Skeletal muscle tissue (tissue), 3 donors: ENCODE measurements at regions not wholly inside any gene's neighbourhood (a gene's known extent, or its start where the extent isn't known, plus 50 kb on each side); places are given as distances from the start of the nearest gene placed in this dataset.

Source experiments
- H3K27ac ChIP-seq: one replicate; pipeline ENCODE4 v1.7.0; 2013; ENCODE audit warnings: mild to moderate bottlenecking, low read depth, low read length, inconsistent platforms
- H3K27me3 ChIP-seq, 3 donors: one replicate each; pipeline ENCODE4 v1.7.0; 2013; ENCODE audit warnings: low read length in 3 of 3; ENCODE audit not compliant: control insufficient read depth in 3 of 3, insufficient read depth in 3 of 3
- H3K36me3 ChIP-seq, 3 donors: one replicate each; pipeline ENCODE4 v1.7.0; 2013; ENCODE audit warnings: low read length in 3 of 3; ENCODE audit not compliant: control insufficient read depth in 3 of 3, insufficient read depth in 3 of 3
- H3K4me1 ChIP-seq, 3 donors: one replicate each; pipeline ENCODE4 v1.7.0; 2013; ENCODE audit warnings: low read length in 3 of 3, mild to moderate bottlenecking in 3 of 3; ENCODE audit not compliant: control insufficient read depth in 3 of 3, insufficient read depth in 3 of 3
- H3K4me3 ChIP-seq, 3 donors: one replicate each; pipeline ENCODE4 v1.7.0; 2013; ENCODE audit warnings: low read length in 3 of 3
- H3K9ac ChIP-seq, 3 donors: one replicate each; pipeline ENCODE4 v1.7.0; 2013; ENCODE audit warnings: low read length in 3 of 3, mild to moderate bottlenecking in 3 of 3, moderate library complexity in 2 of 3, low read depth in 1 of 3
- H3K9me3 ChIP-seq, 3 donors: one replicate each; pipeline ENCODE4 v1.7.0; 2013; ENCODE audit warnings: low read length in 3 of 3; ENCODE audit not compliant: control insufficient read depth in 3 of 3
- donor health status: Osteomylitis.

- no peaks in the 10 kb centered on the region for H3K36me3 ChIP-seq
- H3K9ac ChIP-seq = no peak overlapping the region
- H3K4me1 ChIP-seq = peaks cover 0 to 7% (median 3%) of the 10 kb centered on the region in 3 donors
- H3K27me3 ChIP-seq = no peaks in the 10 kb centered on the region
- H3K4me3 ChIP-seq = no peak overlapping the region
- no peak overlapping the region for H3K27ac ChIP-seq
- no peaks in the 10 kb centered on the region for H3K9me3 ChIP-seq
Measured at GRCh38 chr4:186939226-186939625, 215.6 kb upstream of the FAT1 start.

DNA sequence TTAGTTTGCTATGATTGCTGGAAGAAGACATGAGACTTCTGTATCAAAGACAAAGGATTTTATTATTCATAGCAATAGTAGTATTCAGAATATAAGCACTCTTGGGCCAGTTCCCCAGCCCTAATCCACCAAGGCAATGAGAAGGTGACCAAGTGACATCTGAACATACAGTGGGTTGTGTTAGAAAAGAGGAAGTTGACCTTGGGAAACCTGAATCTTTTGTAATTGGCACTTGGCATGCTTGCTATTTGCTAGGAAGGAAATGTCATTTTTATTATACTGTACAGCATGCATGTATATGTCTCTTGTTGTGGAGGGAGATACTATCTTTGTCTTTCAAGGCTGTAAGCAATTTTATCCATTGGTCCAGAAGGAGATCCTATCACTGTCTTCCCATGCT is 216.1 kb upstream of the FAT1 start:
- Histone ChIP-seq H3K9me3 (no peaks in the 10 kb centered on the region), H3K27me3 (no peaks in the 10 kb centered on the region), H3K4me3 (no peak overlapping the region), H3K36me3 (no peaks in the 10 kb centered on the region), H3K9ac (no peak overlapping the region), H3K27ac (no peak overlapping the region), H3K4me1 (peaks cover 0 to 7% (median 3%) of the 10 kb centered on the region in 3 donors)

- H3K27me3 ChIP-seq = no peaks in the 10 kb centered on the region
Measured at GRCh38 chr4:186940476-186940875, 216.8 kb upstream of the FAT1 start.

GRCh38 chr4:186942758-186943377 is 219.2 kb upstream of the FAT1 start:
- H3K4me3 ChIP-seq = no peak overlapping the region
- H3K27me3 ChIP-seq = no peaks in the 10 kb centered on the region
- peaks cover 0 to 7% (median 3%) of the 10 kb centered on the region in 3 donors for H3K4me1 ChIP-seq
- H3K9ac ChIP-seq = no peak overlapping the region
- no peak overlapping the region for H3K27ac ChIP-seq
- no peaks in the 10 kb centered on the region for H3K36me3 ChIP-seq
- no peaks in the 10 kb centered on the region for H3K9me3 ChIP-seq

More at GRCh38 chr4:186940476-186940875, 216.8 kb upstream of the FAT1 start:
- no peaks in the 10 kb centered on the region for H3K9me3 ChIP-seq
- peaks cover 0 to 7% (median 3%) of the 10 kb centered on the region in 3 donors for H3K4me1 ChIP-seq
- H3K4me3 ChIP-seq = no peak overlapping the region
- H3K27ac ChIP-seq = no peak overlapping the region
- H3K9ac ChIP-seq = no peak overlapping the region
- no peaks in the 10 kb centered on the region for H3K36me3 ChIP-seq

DNA sequence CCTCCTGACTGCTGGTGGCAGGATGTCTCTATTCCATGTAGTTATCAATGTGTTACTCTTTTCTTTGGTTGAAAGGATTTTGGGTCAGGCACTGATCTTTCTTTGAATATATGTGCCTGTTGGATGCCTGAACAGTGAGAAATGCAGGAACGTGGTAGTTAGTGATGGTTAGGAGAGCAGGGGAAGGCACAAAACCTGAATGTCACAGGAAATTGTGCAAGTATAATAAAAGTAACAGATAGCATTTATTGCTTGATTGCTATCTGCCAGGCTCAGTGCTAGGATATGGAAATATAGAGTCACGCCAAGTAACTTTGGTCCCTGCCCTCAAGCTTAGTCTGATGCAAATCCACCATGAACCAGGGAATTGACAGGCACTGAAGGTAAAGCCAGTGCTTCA is 219.8 kb upstream of the FAT1 start:
- Histone ChIP-seq H3K36me3 (no peaks in the 10 kb centered on the region), H3K4me3 (no peak overlapping the region), H3K9me3 (no peaks in the 10 kb centered on the region), H3K27me3 (no peaks in the 10 kb centered on the region), H3K27ac (no peak overlapping the region), H3K9ac (no peak overlapping the region), H3K4me1 (peaks cover 0 to 7% (median 3%) of the 10 kb centered on the region in 3 donors)

DNA sequence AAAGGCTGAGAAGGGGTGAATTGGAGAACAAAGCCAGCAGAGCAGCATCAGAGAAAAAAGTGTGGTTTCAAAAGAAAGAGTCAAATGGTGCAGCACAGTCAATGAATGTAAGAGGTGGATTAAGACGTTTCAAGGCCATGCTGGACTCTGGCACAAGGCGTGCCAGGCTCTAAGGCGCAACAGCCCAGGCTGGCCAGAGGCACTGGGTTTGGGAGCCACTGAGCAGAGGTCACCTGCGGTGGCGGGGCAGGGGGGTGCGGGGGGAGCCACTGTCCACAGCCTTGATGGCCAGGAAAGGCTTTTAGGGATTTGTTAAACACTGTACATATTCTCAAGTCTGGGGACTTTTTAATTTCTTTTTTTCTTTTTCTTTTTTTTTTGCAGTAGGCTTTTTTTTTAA is 222.5 kb upstream of the FAT1 start:
- no peaks in the 10 kb centered on the region for H3K36me3 ChIP-seq
- H3K9ac ChIP-seq = no peak overlapping the region
- no peaks in the 10 kb centered on the region for H3K9me3 ChIP-seq
- peaks cover 0 to 7% (median 6%) of the 10 kb centered on the region in 3 donors for H3K4me1 ChIP-seq
- H3K27ac ChIP-seq = no peak overlapping the region
- H3K4me3 ChIP-seq = no peak overlapping the region
- H3K27me3 ChIP-seq = no peaks in the 10 kb centered on the region

DNA sequence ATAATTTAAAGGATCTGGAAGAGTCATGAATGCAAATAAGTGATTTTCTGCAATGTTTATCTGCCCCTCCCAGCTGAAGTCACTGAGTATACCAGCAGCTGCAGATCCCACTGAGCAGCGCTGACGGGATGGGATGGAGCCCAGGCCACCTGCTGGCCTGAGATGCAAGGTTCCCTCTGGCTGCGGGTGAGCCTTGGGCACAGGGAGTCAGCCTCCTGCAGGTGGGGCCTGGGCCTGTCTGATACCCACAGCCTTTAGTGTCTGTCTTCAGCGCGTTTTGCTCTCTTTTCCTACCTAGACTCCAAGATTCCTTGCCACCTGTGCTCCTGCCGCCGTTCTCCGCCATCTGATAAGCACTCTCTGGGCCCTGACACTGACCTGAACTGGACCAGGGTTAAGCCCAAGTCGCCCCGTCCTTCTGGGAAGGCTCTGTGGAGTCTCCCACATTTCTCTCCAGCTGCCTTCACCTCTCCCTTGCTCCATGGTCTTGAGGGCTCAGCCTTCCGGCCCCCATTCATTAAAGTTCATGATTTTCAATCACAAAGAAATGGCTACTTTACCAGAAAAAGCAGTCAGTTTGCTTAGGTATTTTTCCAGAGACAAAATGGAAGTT is 223.1 kb upstream of the FAT1 start:
- Histone ChIP-seq H3K36me3 (no peaks in the 10 kb centered on the region), H3K4me1 (peaks cover 0 to 7% (median 6%) of the 10 kb centered on the region in 3 donors), H3K9me3 (no peaks in the 10 kb centered on the region), H3K4me3 (no peak overlapping the region), H3K9ac (no peak overlapping the region), H3K27me3 (no peaks in the 10 kb centered on the region), H3K27ac (no peak overlapping the region)

DNA sequence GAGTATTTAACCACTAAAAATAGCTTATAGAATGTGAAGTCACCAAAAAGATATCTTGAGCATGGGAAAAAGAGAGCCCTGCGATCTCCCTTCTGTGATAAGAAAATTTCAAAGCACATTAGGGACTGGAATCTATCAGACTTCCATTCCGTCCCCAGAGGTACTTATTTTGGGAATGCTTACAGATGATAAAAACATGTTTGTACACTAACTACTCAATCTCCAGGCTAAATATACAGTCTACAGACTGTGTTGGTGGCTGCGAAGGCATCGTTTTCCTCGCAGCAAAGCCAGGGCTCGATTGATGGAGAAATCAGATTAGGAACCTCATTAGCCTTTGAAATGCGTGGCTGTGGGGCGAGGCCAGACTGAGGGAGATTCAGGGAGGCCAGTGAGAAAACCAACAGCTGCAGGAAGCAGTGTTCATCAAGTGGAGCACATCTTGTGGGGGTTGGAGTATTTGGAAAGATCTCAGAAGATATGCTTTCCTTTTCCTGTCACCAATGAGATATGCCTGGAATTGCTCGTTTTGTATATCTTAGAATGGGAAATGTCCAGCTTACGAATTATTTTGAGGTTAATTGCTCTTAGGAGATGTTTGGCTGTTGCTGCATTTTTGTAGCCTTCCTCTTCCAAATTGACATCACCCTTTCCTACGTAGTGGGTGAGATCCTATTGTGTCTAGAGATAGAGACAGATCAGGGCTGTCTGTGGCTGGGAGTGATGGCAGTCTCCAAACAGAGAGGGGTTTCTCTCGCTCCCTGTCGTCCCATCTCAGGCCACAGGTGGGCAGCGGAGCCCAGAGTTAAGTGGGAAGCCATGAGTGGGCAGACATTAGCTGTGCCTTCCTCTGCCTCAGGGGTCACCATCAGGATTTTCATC is 224.9 kb upstream of the FAT1 start:
- no peak overlapping the region for H3K9ac ChIP-seq
- peak overlapping the region in 1 of 3 donors; percentile 54 for H3K4me3 ChIP-seq
- peaks cover 0 to 3% (median 0%) of the 10 kb centered on the region in 3 donors for H3K4me1 ChIP-seq
- H3K9me3 ChIP-seq = no peaks in the 10 kb centered on the region
- H3K36me3 ChIP-seq = no peaks in the 10 kb centered on the region
- no peaks in the 10 kb centered on the region for H3K27me3 ChIP-seq
- H3K27ac ChIP-seq = peak overlapping the region; percentile 40

DNA sequence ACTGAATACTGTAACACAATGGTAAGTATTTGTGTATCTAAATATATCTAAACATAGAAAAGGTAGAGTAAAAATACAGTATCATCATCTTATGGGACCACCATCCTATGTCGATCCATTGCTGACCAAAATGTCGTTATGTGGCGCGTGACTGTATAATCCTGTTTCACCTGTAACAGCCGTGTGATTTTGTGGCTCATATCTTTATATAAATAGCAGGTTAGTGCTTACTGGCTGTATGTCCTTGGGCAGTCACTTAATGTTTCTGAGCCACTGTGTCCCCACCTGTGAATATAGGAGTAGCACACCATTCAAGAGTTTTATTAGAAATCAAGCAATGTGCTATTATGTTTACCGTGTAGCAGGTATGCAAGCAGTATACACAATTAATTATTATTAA is 226.2 kb upstream of the FAT1 start:
- H3K36me3 ChIP-seq = no peaks in the 10 kb centered on the region
- H3K27me3 ChIP-seq = no peaks in the 10 kb centered on the region
- no peak overlapping the region for H3K4me3 ChIP-seq
- H3K4me1 ChIP-seq = peaks cover 0 to 3% (median 0%) of the 10 kb centered on the region in 3 donors
- H3K27ac ChIP-seq = no peak overlapping the region
- no peaks in the 10 kb centered on the region for H3K9me3 ChIP-seq
- no peak overlapping the region for H3K9ac ChIP-seq

DNA sequence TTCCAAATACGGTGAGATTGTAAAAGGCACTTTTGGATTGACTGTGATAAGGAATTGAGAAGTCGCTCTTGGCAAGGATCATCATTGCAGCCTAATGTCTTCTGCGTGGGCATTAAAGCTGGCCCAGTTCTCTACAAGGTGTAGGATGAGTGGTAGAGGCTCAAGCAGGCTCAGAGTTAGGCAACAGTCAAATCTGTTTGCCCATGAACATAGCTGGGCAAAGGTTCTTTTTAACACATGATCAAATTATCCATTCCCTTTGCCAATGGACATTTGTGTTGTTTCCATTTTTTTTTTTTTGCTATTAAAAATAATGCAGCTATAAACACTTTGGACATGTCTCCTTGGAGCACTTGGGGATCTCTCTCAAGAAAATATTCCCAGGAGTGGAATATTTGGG is 229.1 kb upstream of the FAT1 start:
- no peaks in the 10 kb centered on the region for H3K36me3 ChIP-seq
- no peak overlapping the region for H3K9ac ChIP-seq
- H3K27ac ChIP-seq = no peak overlapping the region
- no peak overlapping the region for H3K4me3 ChIP-seq
- no peaks in the 10 kb centered on the region for H3K27me3 ChIP-seq
- H3K9me3 ChIP-seq = no peaks in the 10 kb centered on the region
- peaks cover 0 to 3% (median 0%) of the 10 kb centered on the region in 3 donors for H3K4me1 ChIP-seq
